ENCODE measurements at regions not wholly inside any gene's neighbourhood (a gene's known extent, or its start where the extent isn't known, plus 50 kb on each side); places are given as distances from the start of the nearest gene placed in this dataset.

DNA sequence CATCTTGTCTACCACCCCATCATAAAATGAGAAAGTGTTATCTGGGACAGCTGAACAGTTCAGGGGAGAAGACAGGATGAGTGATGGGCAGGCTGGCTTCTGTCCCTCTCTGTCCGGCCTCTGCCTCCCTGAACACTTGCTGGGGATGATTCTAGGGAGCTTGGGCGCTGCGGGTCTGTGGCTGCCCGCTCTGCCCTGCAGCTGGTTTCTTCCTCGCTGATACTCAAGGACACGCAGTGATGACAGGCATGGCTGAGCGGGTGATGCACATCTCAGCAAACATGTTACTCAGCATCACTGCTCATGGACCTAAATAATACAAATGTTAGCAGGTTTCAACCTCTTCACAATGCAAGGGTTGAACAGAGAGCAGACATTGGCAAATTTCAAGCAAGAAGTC is 161.1 kb downstream of the TMEM18 start:
- Mint-ChIP-seq H3K27me3 (peaks cover 7% of the 10 kb centered on the region), H3K36me3 (ENCODE audit: low read depth) (no peaks in the 10 kb centered on the region), H3K4me3 (no peak overlapping the region), H3K9me3 (no peaks in the 10 kb centered on the region), H3K27ac (no peak overlapping the region), H3K4me1 (no peaks in the 10 kb centered on the region)
- CTCF ChIA-PET: no interaction called here
- no peak for DNase-seq
- POLR2A ChIA-PET: no interaction called here

DNA sequence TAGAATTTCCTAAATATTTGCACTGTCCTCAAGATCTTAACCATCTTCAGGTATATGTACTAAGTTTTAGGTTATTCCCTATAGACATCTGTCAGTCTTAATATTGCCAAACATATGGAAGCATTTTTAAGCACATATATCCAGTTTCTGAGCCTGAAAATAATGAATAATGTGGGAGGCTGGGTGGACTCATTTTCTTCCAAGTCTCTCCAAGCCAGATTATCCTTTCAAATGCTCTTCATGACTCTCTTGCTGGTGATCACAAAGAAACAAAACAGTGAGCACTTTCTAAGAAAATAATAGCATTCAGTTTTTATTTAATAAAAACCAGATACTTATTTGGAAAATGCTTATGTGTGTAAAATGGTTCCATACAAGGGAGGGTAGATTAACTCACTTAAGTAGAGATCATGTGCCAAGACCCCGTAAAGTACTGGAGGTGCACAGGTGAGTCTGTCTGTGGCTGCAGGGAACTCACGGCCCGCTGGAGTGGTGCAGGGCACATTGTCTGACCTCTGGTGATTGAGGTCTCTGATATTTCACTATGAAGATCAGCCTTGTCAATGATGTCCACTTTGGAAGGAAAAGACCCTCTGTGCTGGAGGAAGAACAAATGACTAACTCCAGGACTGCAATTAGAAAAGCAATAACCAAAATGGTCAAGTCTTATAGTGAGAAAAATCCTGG is 161.6 kb downstream of the TMEM18 start:
- no peak overlapping the region for H3K27ac Mint-ChIP-seq
- H3K4me3 Mint-ChIP-seq: no peak overlapping the region
- peaks cover 7% of the 10 kb centered on the region for H3K27me3 Mint-ChIP-seq
- no peaks in the 10 kb centered on the region for H3K4me1 Mint-ChIP-seq
- H3K9me3 Mint-ChIP-seq: peaks cover under 1% of the 10 kb centered on the region
- CTCF ChIA-PET: no interaction called here
- no peak for DNase-seq
- H3K36me3 Mint-ChIP-seq (ENCODE audit: low read depth): no peaks in the 10 kb centered on the region
- POLR2A ChIA-PET: no interaction called here

GRCh38 chr2:513981-514706 is 163.1 kb downstream of the TMEM18 start:
- Mint-ChIP-seq H3K27me3 (peaks cover 7% of the 10 kb centered on the region), H3K36me3 (ENCODE audit: low read depth) (no peaks in the 10 kb centered on the region), H3K4me3 (no peak overlapping the region), H3K27ac (no peak overlapping the region), H3K9me3 (peaks cover 8% of the 10 kb centered on the region), H3K4me1 (no peaks in the 10 kb centered on the region)
- CTCF ChIA-PET: no interaction called here
- POLR2A ChIA-PET: no interaction called here
- no peak for DNase-seq

- DNase-seq: no peak
- Mint-ChIP-seq H3K27me3 (peaks cover 4% of the 10 kb centered on the region), H3K27ac (no peak overlapping the region), H3K4me1 (no peaks in the 10 kb centered on the region), H3K36me3 (ENCODE audit: low read depth) (no peaks in the 10 kb centered on the region), H3K4me3 (no peak overlapping the region), H3K9me3 (peaks cover 8% of the 10 kb centered on the region)
- CTCF ChIA-PET: no interaction called here
- POLR2A ChIA-PET: interaction anchor here (0.6 kb wide), 1 partner anchor 138 kb away, joined by 4 read pairs; no protein-coding TSS in a partner anchor
These were observed 166.4 kb downstream of the TMEM18 start for GRCh38 chr2:510839-511238.

DNA sequence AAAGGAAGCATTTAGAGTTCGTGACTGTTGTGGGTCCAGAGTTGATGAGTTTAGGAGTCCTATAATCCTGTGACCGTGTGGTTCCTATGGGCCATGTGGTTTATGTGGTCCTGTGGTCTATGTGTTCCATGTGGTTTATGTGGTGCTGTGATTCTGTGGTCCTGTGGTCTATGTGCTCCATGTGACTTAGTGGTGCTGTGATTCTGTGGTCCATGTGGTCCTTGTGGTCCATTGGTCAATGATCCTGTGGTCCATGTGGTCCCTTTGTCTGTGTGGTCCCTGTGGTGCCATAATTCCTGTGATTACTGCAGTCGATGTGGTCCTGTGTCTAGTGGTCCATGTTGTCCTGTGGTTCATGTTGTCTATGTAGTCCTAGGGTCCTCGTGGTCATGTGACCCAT is 167.3 kb downstream of the TMEM18 start:
- Mint-ChIP-seq H3K4me1 (no peaks in the 10 kb centered on the region), H3K36me3 (ENCODE audit: low read depth) (no peaks in the 10 kb centered on the region), H3K4me3 (no peak overlapping the region), H3K27me3 (peaks cover 4% of the 10 kb centered on the region), H3K9me3 (peaks cover 8% of the 10 kb centered on the region), H3K27ac (no peak overlapping the region)
- DNase-seq: no peak
- ChIA-PET CTCF (no interaction called here), POLR2A (no interaction called here)

DNA sequence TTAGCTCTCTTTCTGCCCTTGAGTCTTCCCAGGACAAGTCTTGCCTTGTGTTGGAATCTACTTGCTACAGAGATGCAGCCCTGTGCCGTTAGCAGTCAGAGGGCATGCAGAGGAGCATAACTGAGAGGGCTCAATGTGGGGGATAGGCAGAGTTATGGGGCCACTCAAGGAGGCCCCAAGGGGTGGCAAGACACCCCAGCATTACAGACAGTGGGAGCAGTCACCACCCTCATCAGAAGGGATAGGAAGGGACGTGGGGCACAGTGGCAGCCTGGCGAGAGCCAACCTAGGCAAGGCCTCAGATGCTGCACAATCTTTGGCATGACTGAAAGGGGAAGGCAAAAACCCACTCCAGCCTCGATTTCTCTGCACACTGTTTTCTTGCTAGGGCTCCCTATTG is 169.1 kb downstream of the TMEM18 start:
- peaks cover 3% of the 10 kb centered on the region for H3K27me3 Mint-ChIP-seq
- POLR2A ChIA-PET: no interaction called here

GRCh38 chr2:506866-507265 is 170.3 kb downstream of the TMEM18 start:
- Mint-ChIP-seq H3K27ac (no peak overlapping the region), H3K4me3 (no peak overlapping the region), H3K9me3 (peaks cover 8% of the 10 kb centered on the region), H3K4me1 (no peaks in the 10 kb centered on the region), H3K27me3 (no peaks in the 10 kb centered on the region), H3K36me3 (ENCODE audit: low read depth) (no peaks in the 10 kb centered on the region)
- DNase-seq: no peak
- CTCF ChIA-PET: no interaction called here
- POLR2A ChIA-PET: no interaction called here

More for the DNA sequence above, 169.1 kb downstream of the TMEM18 start:
- peaks cover 8% of the 10 kb centered on the region for H3K9me3 Mint-ChIP-seq
- DNase-seq: no peak
- no peak overlapping the region for H3K4me3 Mint-ChIP-seq
- no peaks in the 10 kb centered on the region for H3K36me3 Mint-ChIP-seq (ENCODE audit: low read depth)
- CTCF ChIA-PET: no interaction called here
- H3K4me1 Mint-ChIP-seq: no peaks in the 10 kb centered on the region
- H3K27ac Mint-ChIP-seq: no peak overlapping the region

GRCh38 chr2:506451-506850 is 170.8 kb downstream of the TMEM18 start:
- no peaks in the 10 kb centered on the region for H3K36me3 Mint-ChIP-seq (ENCODE audit: low read depth)
- CTCF ChIA-PET: no interaction called here

DNA sequence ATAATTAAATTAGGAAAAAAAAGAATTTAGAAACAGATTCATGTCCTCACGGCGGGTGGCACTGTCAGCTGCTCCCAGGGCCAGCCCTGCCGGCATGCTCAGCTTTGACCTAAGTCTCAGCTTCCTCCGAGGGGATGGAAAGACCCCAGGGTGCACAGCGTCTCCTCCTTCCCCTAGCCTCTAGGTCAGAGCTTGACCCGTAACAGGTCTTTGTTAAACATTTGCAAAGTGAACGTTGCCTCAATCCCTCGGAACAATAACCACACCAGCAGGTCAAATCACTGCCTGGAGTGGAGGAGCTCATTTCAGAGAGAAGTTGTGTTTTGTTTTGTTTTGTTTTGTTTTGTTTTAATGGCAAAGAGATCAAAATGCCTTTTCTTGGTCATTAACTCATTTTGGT is 171.3 kb downstream of the TMEM18 start:
- CTCF ChIA-PET: no interaction called here

More at GRCh38 chr2:506451-506850, 170.8 kb downstream of the TMEM18 start:
- Mint-ChIP-seq H3K4me3 (no peak overlapping the region), H3K9me3 (peaks cover 8% of the 10 kb centered on the region), H3K27ac (no peak overlapping the region), H3K4me1 (no peaks in the 10 kb centered on the region), H3K27me3 (no peaks in the 10 kb centered on the region)
- DNase-seq: no peak
- POLR2A ChIA-PET: no interaction called here

GRCh38 chr2:503288-503999 is 173.8 kb downstream of the TMEM18 start:
- POLR2A ChIA-PET: no interaction called here
- Mint-ChIP-seq H3K4me1 (no peaks in the 10 kb centered on the region), H3K4me3 (no peak overlapping the region), H3K27me3 (no peaks in the 10 kb centered on the region), H3K9me3 (no peaks in the 10 kb centered on the region), H3K27ac (no peak overlapping the region), H3K36me3 (ENCODE audit: low read depth) (no peaks in the 10 kb centered on the region)
- DNase-seq: no peak
- CTCF ChIA-PET: no interaction called here

More for the DNA sequence above, 171.3 kb downstream of the TMEM18 start:
- H3K27me3 Mint-ChIP-seq: no peaks in the 10 kb centered on the region
- no peak for DNase-seq
- H3K4me3 Mint-ChIP-seq: no peak overlapping the region
- no peaks in the 10 kb centered on the region for H3K36me3 Mint-ChIP-seq (ENCODE audit: low read depth)
- H3K27ac Mint-ChIP-seq: no peak overlapping the region
- H3K9me3 Mint-ChIP-seq: peaks cover 8% of the 10 kb centered on the region
- POLR2A ChIA-PET: no interaction called here
- no peaks in the 10 kb centered on the region for H3K4me1 Mint-ChIP-seq

DNA sequence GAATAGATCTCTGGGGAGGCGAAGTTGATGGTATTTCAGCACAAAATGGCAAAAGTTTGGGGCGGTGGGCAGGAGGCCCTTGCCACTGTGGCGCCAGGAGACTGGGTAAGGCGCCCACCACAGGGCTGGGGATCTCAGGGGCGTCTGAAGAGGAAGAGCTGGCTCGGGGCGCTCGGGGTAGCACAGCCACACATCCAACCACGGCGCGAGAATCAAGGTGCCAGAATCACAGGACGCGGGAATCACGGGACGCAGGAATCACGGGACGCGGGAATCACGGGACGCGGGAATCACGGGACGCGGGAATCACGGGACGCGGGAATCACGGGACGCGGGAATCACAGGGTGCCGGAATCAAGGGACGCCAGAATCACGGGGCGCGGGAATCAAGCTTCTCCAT is 174.4 kb downstream of the TMEM18 start:
- H3K4me3 Mint-ChIP-seq: no peak overlapping the region
- no peaks in the 10 kb centered on the region for H3K36me3 Mint-ChIP-seq (ENCODE audit: low read depth)
- no peaks in the 10 kb centered on the region for H3K9me3 Mint-ChIP-seq
- no peaks in the 10 kb centered on the region for H3K27me3 Mint-ChIP-seq
- no peaks in the 10 kb centered on the region for H3K4me1 Mint-ChIP-seq
- ChIA-PET POLR2A (no interaction called here), CTCF (no interaction called here)
- no peak overlapping the region for H3K27ac Mint-ChIP-seq
- no peak for DNase-seq

GRCh38 chr2:501667-502066 is 175.5 kb downstream of the TMEM18 start:
- DNase-seq: no peak
- ChIA-PET POLR2A (no interaction called here), CTCF (no interaction called here)
- H3K27me3 Mint-ChIP-seq: no peaks in the 10 kb centered on the region
- no peaks in the 10 kb centered on the region for H3K4me1 Mint-ChIP-seq
- H3K4me3 Mint-ChIP-seq: no peak overlapping the region
- H3K36me3 Mint-ChIP-seq (ENCODE audit: low read depth): no peaks in the 10 kb centered on the region
- H3K27ac Mint-ChIP-seq: no peak overlapping the region
- H3K9me3 Mint-ChIP-seq: no peaks in the 10 kb centered on the region

DNA sequence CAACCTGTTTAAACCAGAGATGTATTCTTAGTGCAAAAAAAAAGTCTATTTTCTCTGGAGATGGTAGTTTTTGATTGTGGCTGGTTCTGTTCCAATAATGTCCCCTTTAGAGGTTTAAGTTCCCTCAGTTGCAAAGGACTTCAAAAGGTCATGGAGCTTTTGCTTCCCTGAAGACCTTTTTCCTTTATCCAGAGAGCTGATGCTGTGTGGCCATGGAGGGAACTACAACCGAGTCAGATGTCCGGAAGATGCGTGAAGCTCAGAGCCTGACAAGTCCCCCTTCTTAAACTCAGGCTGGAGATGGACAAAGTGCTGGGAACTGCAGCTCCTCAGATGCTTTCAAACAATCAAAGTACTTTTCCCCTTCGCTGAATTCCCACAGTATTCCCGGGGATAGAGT is 176.1 kb downstream of the TMEM18 start:
- CTCF ChIA-PET: no interaction called here
- H3K4me1 Mint-ChIP-seq: no peaks in the 10 kb centered on the region
- DNase-seq: no peak
- no peaks in the 10 kb centered on the region for H3K36me3 Mint-ChIP-seq (ENCODE audit: low read depth)
- no peak overlapping the region for H3K27ac Mint-ChIP-seq
- no peak overlapping the region for H3K4me3 Mint-ChIP-seq
- H3K27me3 Mint-ChIP-seq: no peaks in the 10 kb centered on the region
- POLR2A ChIA-PET: no interaction called here
- no peaks in the 10 kb centered on the region for H3K9me3 Mint-ChIP-seq

GRCh38 chr2:499726-500125 is 177.5 kb downstream of the TMEM18 start:
- no peak for DNase-seq

More at GRCh38 chr2:499726-500125, 177.5 kb downstream of the TMEM18 start:
- no peaks in the 10 kb centered on the region for H3K4me1 Mint-ChIP-seq
- H3K27me3 Mint-ChIP-seq: no peaks in the 10 kb centered on the region
- H3K36me3 Mint-ChIP-seq (ENCODE audit: low read depth): no peaks in the 10 kb centered on the region
- H3K4me3 Mint-ChIP-seq: no peak overlapping the region
- CTCF ChIA-PET: no interaction called here
- POLR2A ChIA-PET: no interaction called here
- H3K27ac Mint-ChIP-seq: no peak overlapping the region
- no peaks in the 10 kb centered on the region for H3K9me3 Mint-ChIP-seq

Data from activated CD4-positive, alpha-beta memory T cell treated with anti-CD3 and anti-CD28 coated beads, Interleukin-2, amount 10 ng/mL, durations not matched to agents 7 days and 5 days (primary cell).